Mesendoderm (in vitro differentiated cells): ENCODE measurements at regions not wholly inside any gene's neighbourhood (a gene's known extent, or its start where the extent isn't known, plus 50 kb on each side); places are given as distances from the start of the nearest gene placed in this dataset.

ENCODE experiments used
- DNase-seq: peaks from one replicate; pipeline ENCODE4 v3.0.0; 2013
- H2AK5ac ChIP-seq: 2 replicates; pipeline ENCODE4 v1.6.1; 2013; ENCODE audit warnings: low read length, inconsistent platforms
- H2BK120ac ChIP-seq: 2 replicates; pipeline ENCODE4 v1.6.1; 2013; ENCODE audit warnings: low read depth, mild to moderate bottlenecking, low read length, moderate library complexity, mixed read lengths
- H2BK15ac ChIP-seq: replicated peaks from 2 replicates; pipeline ENCODE4 v1.6.1; 2013; ENCODE audit warnings: low read depth, mild to moderate bottlenecking, moderate library complexity
- H2BK5ac ChIP-seq: 2 replicates; pipeline ENCODE4 v1.6.1; 2013; ENCODE audit warnings: low read length, inconsistent platforms
- H3K18ac ChIP-seq: 2 replicates; pipeline ENCODE4 v1.6.1; 2013; ENCODE audit warnings: mild to moderate bottlenecking, low read length, mixed read lengths
- H3K23ac ChIP-seq: one replicate; pipeline ENCODE4 v1.6.1; 2013; ENCODE audit warnings: low read length
- H3K27ac ChIP-seq: 2 replicates; pipeline ENCODE4 v1.5.1; 2013; ENCODE audit warnings: low read depth, mild to moderate bottlenecking, inconsistent platforms, low read length, moderate library complexity
- H3K27me3 ChIP-seq: 2 replicates; pipeline ENCODE4 v1.6.1; 2013; ENCODE audit warnings: low read length, control low read depth, mild to moderate bottlenecking, inconsistent platforms; ENCODE audit not compliant: insufficient read depth, poor library complexity
- H3K36me3 ChIP-seq: 2 replicates; pipeline ENCODE4 v1.6.1; 2013; ENCODE audit warnings: low read length, inconsistent platforms; ENCODE audit not compliant: control insufficient read depth, insufficient read depth
- H3K4ac ChIP-seq: one replicate; pipeline ENCODE4 v1.6.1; 2013; ENCODE audit warnings: low read depth, mild to moderate bottlenecking, low read length, moderate library complexity
- H3K4me1 ChIP-seq: 2 replicates; pipeline ENCODE4 v1.6.1; 2013; ENCODE audit warnings: low read depth, low read length, inconsistent platforms; ENCODE audit not compliant: control insufficient read depth
- H3K4me2 ChIP-seq: 2 replicates; pipeline ENCODE4 v1.6.1; 2013; ENCODE audit warnings: low read length
- H3K4me3 ChIP-seq: 2 replicates; pipeline ENCODE4 v1.5.1; 2013; ENCODE audit warnings: mild to moderate bottlenecking, low read length
- H3K56ac ChIP-seq: one replicate; pipeline ENCODE4 v1.6.1; 2013; ENCODE audit warnings: low read length
- H3K79me1 ChIP-seq: 2 replicates; pipeline ENCODE4 v1.6.1; 2013; ENCODE audit warnings: low read length, inconsistent platforms
- H3K79me2 ChIP-seq: 2 replicates; pipeline ENCODE4 v1.6.1; 2013; ENCODE audit warnings: mild to moderate bottlenecking, low read length; ENCODE audit not compliant: control insufficient read depth, insufficient read depth
- H3K9ac ChIP-seq: 2 replicates; pipeline ENCODE4 v1.6.1; 2013; ENCODE audit warnings: low read length, inconsistent platforms
- H4K5ac ChIP-seq: one replicate; pipeline ENCODE4 v1.6.1; 2013; ENCODE audit warnings: low read length
- H4K8ac ChIP-seq: one replicate; pipeline ENCODE4 v1.6.1; 2013; ENCODE audit warnings: low read depth, mild to moderate bottlenecking, control low read depth, low read length, moderate library complexity
- WGBS: extraction: QIAGEN DNeasy Blood & Tissue Kit; methylation state at CpG from one replicate; pipeline ENCODE4 v1.1.7; 2013; ENCODE audit warnings: low lambda C conversion rate, missing lambda C conversion rate; ENCODE audit not compliant: insufficient coverage; ENCODE audit errors: extremely low coverage; 5-methylcytosine and 5-hydroxymethylcytosine counted together

GRCh38 chr4:43993196-43993902 lies 455.3 kb downstream of the KCTD8 start:
- Histone ChIP-seq H3K23ac (no peak overlapping the region), H2BK120ac (no peak overlapping the region), H3K56ac (no peak overlapping the region), H4K5ac (no peak overlapping the region), H3K4me3 (no peak overlapping the region), H2BK15ac (no peak overlapping the region), H3K27me3 (no peaks in the 10 kb centered on the region), H3K18ac (no peak overlapping the region), H2AK5ac (no peak overlapping the region), H3K36me3 (no peaks in the 10 kb centered on the region), H3K79me2 (no peaks in the 10 kb centered on the region), H3K79me1 (no peaks in the 10 kb centered on the region), H3K9ac (no peak overlapping the region), H3K4me2 (no peak overlapping the region), H3K27ac (no peak overlapping the region), H2BK5ac (no peak overlapping the region), H4K8ac (no peak overlapping the region), H3K4me1 (no peaks in the 10 kb centered on the region), H3K4ac (no peak overlapping the region)
- DNase-seq = no peak
- no CpG with 5 or more reads among the region's 2 CpGs for WGBS

DNA sequence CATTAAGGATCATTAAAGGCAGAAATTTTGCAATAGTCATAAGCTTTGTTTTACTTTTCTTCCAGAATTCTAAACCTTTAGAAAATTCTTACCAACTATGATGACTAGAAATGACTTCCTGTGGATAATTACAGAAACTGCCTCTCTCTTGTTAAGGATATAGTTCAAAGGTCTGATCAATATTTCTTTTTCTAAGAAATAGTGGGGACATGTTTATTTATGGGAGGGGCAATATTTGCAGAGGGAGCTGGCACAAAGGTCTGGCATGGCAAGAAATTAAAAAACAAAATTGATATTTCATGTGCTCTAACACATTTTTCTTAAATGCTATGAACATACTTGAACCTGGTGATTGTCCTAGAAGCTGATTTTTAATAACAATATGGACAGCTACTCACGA lies 448.9 kb downstream of the KCTD8 start:
- no peak overlapping the region for H4K5ac ChIP-seq
- H4K8ac ChIP-seq = no peak overlapping the region
- H3K56ac ChIP-seq = no peak overlapping the region
- no peak overlapping the region for H3K23ac ChIP-seq
- H3K9ac ChIP-seq = no peak overlapping the region
- H3K79me2 ChIP-seq = no peaks in the 10 kb centered on the region
- no peak overlapping the region for H3K4me2 ChIP-seq
- no peak overlapping the region for H2BK15ac ChIP-seq
- no peak for DNase-seq
- H3K36me3 ChIP-seq = no peaks in the 10 kb centered on the region
- H3K4me1 ChIP-seq = no peaks in the 10 kb centered on the region
- no peak overlapping the region for H2BK120ac ChIP-seq
- no peaks in the 10 kb centered on the region for H3K79me1 ChIP-seq
- H3K27ac ChIP-seq = no peak overlapping the region
- no peak overlapping the region for H3K18ac ChIP-seq
- no peak overlapping the region for H3K4me3 ChIP-seq
- no peak overlapping the region for H2BK5ac ChIP-seq
- H2AK5ac ChIP-seq = no peak overlapping the region
- no peak overlapping the region for H3K4ac ChIP-seq
- WGBS = no CpG with 5 or more reads among the region's 1 CpG
- H3K27me3 ChIP-seq = no peaks in the 10 kb centered on the region

GRCh38 chr4:44002368-44002767 lies 446.2 kb downstream of the KCTD8 start:
- H2BK15ac ChIP-seq = no peak overlapping the region
- H3K4me1 ChIP-seq = no peaks in the 10 kb centered on the region
- no peak overlapping the region for H4K8ac ChIP-seq
- no peak overlapping the region for H3K27ac ChIP-seq
- no peak overlapping the region for H2BK5ac ChIP-seq
- no CpG with 5 or more reads among the region's 5 CpGs for WGBS
- H3K4me3 ChIP-seq = no peak overlapping the region
- H3K4ac ChIP-seq = no peak overlapping the region
- H4K5ac ChIP-seq = no peak overlapping the region
- H2AK5ac ChIP-seq = no peak overlapping the region
- H3K23ac ChIP-seq = no peak overlapping the region
- H3K79me2 ChIP-seq = no peaks in the 10 kb centered on the region
- H3K27me3 ChIP-seq = no peaks in the 10 kb centered on the region
- H3K18ac ChIP-seq = no peak overlapping the region
- H3K36me3 ChIP-seq = no peaks in the 10 kb centered on the region
- H3K56ac ChIP-seq = no peak overlapping the region
- H3K79me1 ChIP-seq = no peaks in the 10 kb centered on the region
- no peak overlapping the region for H2BK120ac ChIP-seq
- peak; percentile 3 for DNase-seq
- H3K4me2 ChIP-seq = no peak overlapping the region
- no peak overlapping the region for H3K9ac ChIP-seq

DNA sequence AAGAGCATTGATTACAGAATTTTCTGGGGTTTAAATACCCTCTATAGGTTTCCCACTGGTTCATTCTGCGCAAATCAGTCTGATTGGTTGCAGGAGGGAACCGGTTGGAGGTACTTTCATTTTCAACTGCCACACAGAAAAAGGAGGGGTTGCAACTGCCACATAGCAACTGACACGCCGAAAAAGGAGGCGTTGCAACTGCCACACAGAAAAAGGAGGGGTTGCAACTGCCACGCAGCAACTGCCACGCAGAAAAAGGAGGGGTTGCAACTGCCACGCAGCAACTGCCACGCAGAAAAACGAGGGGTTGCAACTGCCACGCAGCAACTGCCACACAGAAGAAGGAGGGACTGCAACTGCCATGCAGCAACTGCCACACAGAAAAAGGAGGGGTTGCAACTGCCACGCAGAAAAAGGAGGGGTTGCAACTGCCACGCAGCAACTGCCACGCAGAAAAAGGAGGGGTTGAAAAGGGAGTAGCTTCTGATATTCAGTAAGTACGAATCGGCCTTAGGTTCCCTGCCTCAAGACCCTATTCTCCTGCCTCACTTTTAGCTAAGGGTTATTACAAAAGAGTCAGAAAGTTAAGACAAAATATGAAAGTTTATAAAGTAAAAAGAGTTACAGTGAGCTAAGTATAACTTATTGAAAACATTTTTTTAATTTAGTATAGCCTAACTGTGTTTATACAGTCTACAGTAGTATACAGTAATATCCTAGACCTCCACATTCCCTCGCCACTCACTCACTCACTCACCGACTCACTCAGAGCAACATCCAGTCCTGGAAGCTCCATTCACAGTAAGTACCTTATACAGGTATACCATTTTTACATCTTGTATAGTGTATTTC lies 431.8 kb downstream of the KCTD8 start:
- Histone ChIP-seq H2BK15ac (no peak overlapping the region), H3K79me2 (no peaks in the 10 kb centered on the region), H3K36me3 (no peaks in the 10 kb centered on the region), H4K8ac (no peak overlapping the region), H3K4ac (no peak overlapping the region), H3K27ac (no peak overlapping the region), H3K79me1 (no peaks in the 10 kb centered on the region), H3K56ac (no peak overlapping the region), H3K9ac (no peak overlapping the region), H3K27me3 (no peaks in the 10 kb centered on the region), H3K4me3 (no peak overlapping the region), H2BK120ac (no peak overlapping the region), H2BK5ac (no peak overlapping the region), H3K23ac (no peak overlapping the region), H3K4me1 (no peaks in the 10 kb centered on the region), H2AK5ac (no peak overlapping the region), H4K5ac (no peak overlapping the region), H3K18ac (no peak overlapping the region), H3K4me2 (no peak overlapping the region)
- no peak for DNase-seq
- no CpG with 5 or more reads among the region's 18 CpGs for WGBS

- Histone ChIP-seq H3K4me1 (no peaks in the 10 kb centered on the region), H3K27me3 (no peaks in the 10 kb centered on the region), H3K36me3 (no peaks in the 10 kb centered on the region), H2BK120ac (no peak overlapping the region), H3K4me2 (no peak overlapping the region), H3K79me2 (no peaks in the 10 kb centered on the region), H3K9ac (no peak overlapping the region), H3K79me1 (no peaks in the 10 kb centered on the region), H4K8ac (no peak overlapping the region), H2BK15ac (no peak overlapping the region), H3K18ac (no peak overlapping the region), H3K56ac (no peak overlapping the region), H3K4me3 (no peak overlapping the region), H4K5ac (no peak overlapping the region), H3K4ac (no peak overlapping the region), H2AK5ac (no peak overlapping the region), H3K27ac (no peak overlapping the region), H3K23ac (no peak overlapping the region), H2BK5ac (no peak overlapping the region)
- no peak for DNase-seq
- no CpG with 5 or more reads among the region's 3 CpGs for WGBS
These were observed 431.2 kb downstream of the KCTD8 start for GRCh38 chr4:44017422-44017739.
